ENCODE measurements at regions not wholly inside any gene's neighbourhood (a gene's known extent, or its start where the extent isn't known, plus 50 kb on each side); places are given as distances from the start of the nearest gene placed in this dataset.

DNA sequence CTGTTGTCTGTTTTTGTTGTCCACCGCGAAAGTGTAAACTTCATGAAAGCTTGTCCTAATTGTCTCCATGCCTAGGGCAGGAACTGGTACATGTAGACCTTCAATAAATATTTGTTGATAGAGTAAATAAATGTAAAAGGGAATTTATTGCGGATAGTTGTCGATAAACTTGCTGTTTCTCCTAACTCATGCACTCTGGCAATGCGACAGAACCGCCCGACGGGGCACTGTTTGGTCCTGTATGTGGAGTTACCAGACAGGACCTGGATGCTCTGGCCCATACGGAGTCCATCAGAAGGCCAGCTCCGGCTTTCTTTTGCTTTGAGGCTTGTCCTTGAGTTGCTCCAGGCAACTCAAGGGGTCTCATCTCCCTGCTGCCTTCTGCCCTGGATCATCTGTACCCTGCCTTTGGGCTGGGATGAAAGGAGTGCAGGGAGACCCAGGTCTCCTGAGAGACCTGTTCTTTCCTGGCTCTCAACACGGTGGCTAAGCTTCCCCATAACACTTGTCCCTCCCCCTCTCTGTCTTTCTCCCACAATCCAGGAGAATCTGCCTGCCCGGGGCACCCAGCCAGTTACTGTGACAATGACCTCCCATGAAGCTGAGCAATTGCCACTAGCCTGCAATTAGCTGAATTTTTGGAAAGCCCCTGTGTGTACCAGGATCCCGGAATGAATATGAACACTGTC is 149.5 kb upstream of the PTCH1 start:
- DNase-seq: no peak

GRCh38 chr9:95653246-95653645 is 136.5 kb upstream of the PTCH1 start:
- no peak for DNase-seq

GRCh38 chr9:95650720-95651119 is 133.9 kb upstream of the PTCH1 start:
- no peak for DNase-seq

DNA sequence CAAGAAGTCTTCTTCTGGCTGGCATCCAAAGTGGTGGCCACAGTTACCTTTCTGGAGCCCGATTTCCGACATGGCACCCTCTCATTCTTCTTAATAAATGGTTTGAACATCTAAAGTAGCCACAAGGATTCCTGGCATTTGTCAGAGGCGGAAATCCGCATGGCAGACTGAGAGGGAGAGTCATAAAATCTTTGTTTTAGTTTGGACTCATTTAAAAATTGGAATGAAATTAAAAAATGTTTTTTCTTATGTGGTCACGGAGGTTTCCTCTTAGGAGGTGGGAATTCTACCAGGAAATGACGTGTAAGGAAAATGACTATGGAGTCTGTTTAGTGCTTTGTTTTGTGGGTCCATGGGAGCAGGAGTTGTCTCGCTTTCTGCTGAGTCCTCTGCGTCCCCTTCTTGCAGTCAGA is 133.0 kb upstream of the PTCH1 start:
- DNase-seq: no peak

DNA sequence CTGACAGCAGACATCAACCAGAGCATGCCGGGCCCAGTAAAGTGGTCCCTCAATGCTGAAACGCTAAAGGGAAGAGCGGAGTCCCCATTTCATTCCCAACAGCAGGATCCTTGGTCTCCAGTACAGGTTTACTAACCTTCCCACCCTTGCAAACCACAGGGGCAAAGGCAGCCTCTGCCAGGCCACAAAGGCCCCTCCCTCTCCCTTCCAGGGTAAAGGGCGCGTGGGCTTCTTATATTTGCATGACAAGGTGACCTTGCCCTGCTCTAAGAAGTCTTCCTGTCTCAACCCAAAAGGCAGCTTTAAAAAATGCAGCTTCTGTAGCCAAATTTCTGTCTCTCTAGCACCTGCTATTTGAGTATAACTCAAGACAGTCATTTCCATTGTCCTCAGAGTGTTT is 131.5 kb upstream of the PTCH1 start:
- DNase-seq: no peak

GRCh38 chr9:95645992-95646391 is 129.2 kb upstream of the PTCH1 start:
- DNase-seq: no peak

DNA sequence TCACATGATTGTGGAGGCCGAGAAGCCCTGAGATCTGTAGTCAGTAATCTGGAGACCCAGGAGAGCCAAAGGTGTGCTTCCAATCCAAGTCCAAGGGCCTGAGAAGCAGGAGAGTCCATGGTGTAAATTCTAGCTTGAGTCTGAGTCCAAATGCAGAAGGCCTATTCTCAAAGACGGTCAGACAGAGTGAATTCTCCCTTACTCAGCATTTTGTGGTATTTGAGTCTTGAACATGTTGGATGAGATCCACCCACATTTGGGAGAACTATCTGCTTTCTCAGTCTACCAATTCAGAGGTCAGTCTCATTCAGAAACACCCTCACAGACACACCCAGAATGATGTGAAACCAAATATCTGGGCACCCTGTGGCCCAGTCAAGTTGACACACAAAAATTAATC is 128.8 kb upstream of the PTCH1 start:
- no peak for DNase-seq

DNA sequence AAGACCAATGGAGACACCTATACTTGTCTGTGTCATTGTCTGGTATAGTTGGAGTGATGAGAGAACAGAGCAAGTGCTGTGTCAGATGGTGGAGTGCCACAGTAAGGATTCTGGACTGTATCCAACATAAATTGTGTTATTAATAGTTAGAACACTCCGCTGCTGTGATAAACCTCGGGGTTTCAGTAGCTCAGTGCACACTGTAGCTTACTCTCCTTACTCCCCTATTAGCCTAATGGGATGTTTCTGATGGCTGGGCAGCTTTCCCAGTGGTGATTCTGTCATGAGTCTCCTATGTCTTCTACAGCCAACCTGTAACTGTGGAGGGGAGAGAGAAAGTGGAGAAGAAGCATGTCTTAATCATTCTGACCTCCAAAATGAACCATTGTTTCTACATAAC is 127.6 kb upstream of the PTCH1 start:
- no peak for DNase-seq

DNA sequence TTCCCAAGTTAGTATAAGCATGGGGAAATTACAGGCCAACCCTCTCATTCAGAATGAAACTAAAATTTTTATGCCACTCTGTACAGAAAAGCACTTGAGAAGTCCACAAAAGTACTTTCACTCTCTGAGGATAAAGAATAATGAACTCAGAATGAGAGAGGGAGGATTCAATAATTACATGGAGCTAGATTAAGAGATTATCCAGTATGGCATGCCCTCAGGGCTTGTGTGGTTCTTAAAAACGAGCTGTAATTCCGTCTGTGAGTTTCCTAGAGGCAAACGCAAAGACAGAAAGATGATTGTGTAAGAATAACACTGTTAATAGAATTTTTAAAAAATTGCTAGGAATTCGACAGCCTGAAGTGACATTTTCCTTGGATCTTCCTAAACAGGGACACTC is 126.8 kb upstream of the PTCH1 start:
- DNase-seq: no peak

DNA sequence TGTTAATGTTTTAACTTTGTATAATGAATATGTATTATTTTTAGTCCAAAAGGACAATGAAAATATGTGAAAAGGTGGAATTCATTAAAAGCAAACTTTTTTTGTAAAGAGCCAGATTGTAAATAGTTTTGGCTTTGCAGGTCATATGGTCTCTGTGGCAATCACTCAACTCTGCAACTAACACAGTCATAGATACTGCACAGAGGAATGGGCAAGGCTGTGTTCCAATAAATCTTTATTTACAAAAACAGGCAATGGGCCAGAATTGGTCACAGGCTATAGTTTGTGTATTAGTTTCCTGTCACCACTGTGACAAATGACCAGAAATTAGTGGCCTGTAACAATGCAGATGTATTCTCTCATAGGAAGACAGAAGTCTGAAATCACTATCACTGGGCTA is 125.4 kb upstream of the PTCH1 start:
- DNase-seq: no peak

DNA sequence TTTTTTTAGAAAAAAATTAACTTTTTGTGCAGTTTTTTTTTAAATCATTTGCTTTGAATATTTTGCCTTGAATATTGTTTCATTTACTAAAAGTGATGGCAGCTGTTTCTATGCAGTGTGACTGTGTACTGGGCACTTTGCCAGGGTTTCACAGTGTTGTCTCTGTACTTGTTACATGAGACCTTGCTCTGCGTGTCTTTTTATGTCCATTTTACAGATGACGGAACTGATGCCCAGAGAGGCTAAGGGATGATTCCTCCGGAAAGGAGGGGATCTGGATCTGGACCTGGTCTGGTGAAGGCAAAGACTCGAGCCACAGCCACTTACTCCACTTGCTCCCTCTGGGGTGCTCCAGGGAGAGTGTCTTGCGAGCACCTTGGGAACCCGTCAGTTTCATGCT is 124.8 kb upstream of the PTCH1 start:
- DNase-seq: peak; percentile 14

GRCh38 chr9:95640336-95640735 is 123.6 kb upstream of the PTCH1 start:
- no peak for DNase-seq

- no peak for DNase-seq
Measured at GRCh38 chr9:95635986-95636671, 119.4 kb upstream of the PTCH1 start.

GRCh38 chr9:95634536-95634935 is 117.8 kb upstream of the PTCH1 start:
- no peak for DNase-seq

GRCh38 chr9:95634114-95634513 is 117.3 kb upstream of the PTCH1 start:
- no peak for DNase-seq

DNA sequence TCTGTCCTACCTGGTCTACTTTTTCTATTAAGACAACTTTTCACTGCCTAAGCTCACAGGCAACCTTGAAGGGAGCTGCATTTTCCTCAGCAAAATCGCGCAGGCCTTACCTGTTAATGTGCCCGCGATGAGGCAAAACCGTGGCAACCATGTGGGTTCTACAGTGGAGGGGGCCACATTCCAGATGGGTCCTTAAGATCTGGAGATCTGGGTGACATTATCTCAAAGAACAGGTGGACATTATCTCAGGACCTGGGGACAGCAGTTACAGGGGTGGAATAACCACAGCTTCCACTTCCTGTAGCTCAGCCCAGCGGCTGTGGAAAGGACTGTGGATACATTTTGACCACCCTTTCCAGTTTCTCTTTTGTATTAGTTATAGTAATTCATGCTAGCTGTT is 112.8 kb upstream of the PTCH1 start:
- no peak for DNase-seq

GRCh38 chr9:95627802-95628201 is 111.0 kb upstream of the PTCH1 start:
- DNase-seq: no peak

DNA sequence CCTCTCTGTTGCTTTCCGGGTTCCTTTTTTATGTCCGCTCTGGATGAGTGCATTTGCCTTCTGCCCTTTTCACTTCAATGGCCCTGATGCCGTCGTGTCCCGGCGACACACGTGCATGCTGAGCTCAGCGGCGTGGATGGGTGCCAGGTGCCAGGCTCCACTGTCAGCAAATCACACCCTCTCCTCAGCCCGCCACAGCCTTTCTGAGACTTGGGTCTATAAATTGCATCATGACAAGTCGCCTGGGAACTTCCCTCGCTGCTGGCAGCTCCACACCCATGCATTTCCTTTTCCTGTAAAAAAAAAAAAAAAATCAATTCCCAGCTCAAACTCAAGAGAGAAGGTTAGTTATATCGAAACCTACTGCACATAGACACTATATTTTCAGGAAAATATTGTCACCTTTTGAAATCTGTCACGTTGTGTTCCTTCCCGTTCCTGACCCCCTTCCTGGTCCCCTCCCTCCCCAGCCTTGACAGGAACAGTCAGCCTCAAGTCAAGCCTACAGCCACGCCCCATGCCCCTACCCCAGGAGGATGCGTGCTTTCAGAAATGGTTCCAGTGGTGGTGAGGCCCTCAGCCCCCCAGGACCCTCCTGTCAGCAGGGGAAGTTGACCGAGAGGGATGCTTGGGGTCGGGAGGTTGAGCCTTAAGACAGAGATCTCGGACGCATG is 110.3 kb upstream of the PTCH1 start:
- no peak for DNase-seq

GRCh38 chr9:95626341-95626740 is 109.6 kb upstream of the PTCH1 start:
- no peak for DNase-seq

DNA sequence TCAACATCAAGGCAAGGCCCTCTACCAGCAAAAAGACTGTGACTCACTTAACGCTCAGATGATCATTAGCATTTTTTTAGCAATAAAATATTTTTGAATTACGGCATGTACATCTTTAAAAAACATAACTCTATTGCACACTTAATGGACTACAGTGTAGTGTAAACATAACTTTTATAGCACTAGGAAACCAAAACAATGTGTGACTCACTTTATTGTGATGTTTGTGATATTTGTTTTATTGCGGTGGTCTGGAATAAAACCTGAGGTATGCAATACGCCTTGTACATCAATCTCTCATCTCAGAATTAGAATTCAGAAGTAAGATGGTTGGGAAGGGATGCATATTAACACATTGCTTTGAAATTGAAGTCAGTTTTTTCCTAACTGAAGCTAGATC is 106.9 kb upstream of the PTCH1 start:
- no peak for DNase-seq

DNA sequence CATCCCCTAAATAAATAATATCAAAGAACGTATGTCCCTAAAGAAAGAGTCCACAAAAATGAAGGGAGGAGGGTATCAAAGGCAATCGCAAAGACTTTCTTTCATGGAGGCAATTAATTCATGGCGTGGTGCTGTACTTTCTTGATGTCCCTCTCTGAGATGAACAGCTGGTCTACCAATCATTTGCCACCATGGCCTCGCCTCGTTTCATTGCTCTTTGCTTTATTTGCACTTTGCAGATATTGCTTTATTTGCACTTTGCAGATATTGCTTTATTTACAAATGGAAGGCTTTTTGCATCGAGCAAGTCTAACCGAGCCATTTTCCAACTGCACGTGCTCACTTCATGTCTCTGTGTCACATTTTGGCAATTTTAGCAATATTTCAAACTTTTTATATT is 104.0 kb upstream of the PTCH1 start:
- no peak for DNase-seq

DNA sequence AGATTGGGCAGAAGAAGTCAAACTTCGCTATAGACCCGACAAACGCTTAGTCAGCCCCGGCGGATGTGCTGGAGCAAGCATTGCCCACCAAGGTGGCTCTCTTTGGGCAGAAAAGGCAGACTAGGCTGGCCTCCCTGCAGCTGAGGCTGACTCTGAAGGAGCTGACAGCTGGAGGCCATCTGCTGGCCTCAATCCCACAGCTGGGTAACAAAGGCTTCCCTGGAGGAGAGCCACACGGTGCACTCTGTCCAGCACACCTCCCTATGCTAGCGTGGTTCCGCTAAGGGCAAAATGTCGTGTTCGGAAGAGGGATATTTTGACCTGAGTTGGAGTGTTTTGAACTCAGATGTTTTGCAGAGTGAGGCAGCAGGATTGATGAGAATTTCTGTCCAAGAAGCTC is 103.5 kb upstream of the PTCH1 start:
- no peak for DNase-seq

- DNase-seq: no peak
Measured at GRCh38 chr9:95615246-95615645, 98.5 kb upstream of the PTCH1 start.

- DNase-seq: no peak
Measured at GRCh38 chr9:95613670-95614069, 96.9 kb upstream of the PTCH1 start.

Data from NCI-H1092 treated with DMSO at 0.1 percent for 48 hours (cell line).